ENCODE measurements at regions not wholly inside any gene's neighbourhood (a gene's known extent, or its start where the extent isn't known, plus 50 kb on each side); places are given as distances from the start of the nearest gene placed in this dataset.

GRCh38 chr15:60184579-60184978 lies 180.5 kb downstream of the FOXB1 start:
- H3K4me1 ChIP-seq (replicated peaks in 1 of 2; ENCODE audit: control insufficient read depth in 2 of 2, insufficient read depth in 2 of 2, low read length in 2 of 2), result no peaks in the 10 kb centered on the region
- no peaks in the 10 kb centered on the region for H4K20me1 ChIP-seq (replicated peaks; ENCODE audit: control insufficient read depth, insufficient read depth, low read length)
- no peak for DNase-seq (ENCODE audit: extremely low read depth in 1 of 4, low spot score in 3 of 4)
- no peaks in the 10 kb centered on the region for H3K36me3 ChIP-seq (ENCODE audit: control insufficient read depth, insufficient read depth, low read length)
- peaks cover 9 to 10% of the 10 kb centered on the region in 2 experiments; a peak in 2 of 5 replicates for H3K27me3 ChIP-seq (ENCODE audit: control insufficient read depth in 2 of 2, insufficient read depth in 2 of 2, low read length in 2 of 2)
- H3K4me3 ChIP-seq, result no peak overlapping the region
- in situ Hi-C loops (cut with MboI), result loop anchor here (10.0 kb wide), 1 partner anchor 470 kb away; no protein-coding TSS in a partner anchor
- WGBS (ENCODE audit: insufficient coverage, low coverage, missing lambda C conversion rate), result 2% methylated on average over 8 of the region's 8 CpGs
- H3K9ac ChIP-seq (ENCODE audit: insufficient read depth in 1 of 2, low read depth in 2 of 2, low read length in 2 of 2), result no peak overlapping the region
- ChIA-PET POLR2A (no interaction called here), CTCF (ENCODE audit: low intra/inter-chr PET ratio) (no interaction called here)
- no peak overlapping the region for H3K27ac ChIP-seq (ENCODE audit: extremely low read depth, low read depth, low read length)
- H3K9me1 ChIP-seq (ENCODE audit: control insufficient read depth, insufficient read depth, low read length), result no peaks in the 10 kb centered on the region
- H3K79me2 ChIP-seq (ENCODE audit: control insufficient read depth, insufficient read depth, low read length), result no peaks in the 10 kb centered on the region
- ATAC-seq, result no peak
- no peak overlapping the region for H2AFZ ChIP-seq (ENCODE audit: low read depth, low read length)
- BruUV-seq (replicated peaks), result no TSS peak
- no peak for FAIRE-seq
- no peaks in the 10 kb centered on the region for H3K9me3 ChIP-seq (replicated peaks; ENCODE audit: control insufficient read depth, insufficient read depth, low read depth, low read length)
- no peak overlapping the region for H3K4me2 ChIP-seq (ENCODE audit: insufficient read depth, low read length)
- TF ChIP-seq, protein P1, sequence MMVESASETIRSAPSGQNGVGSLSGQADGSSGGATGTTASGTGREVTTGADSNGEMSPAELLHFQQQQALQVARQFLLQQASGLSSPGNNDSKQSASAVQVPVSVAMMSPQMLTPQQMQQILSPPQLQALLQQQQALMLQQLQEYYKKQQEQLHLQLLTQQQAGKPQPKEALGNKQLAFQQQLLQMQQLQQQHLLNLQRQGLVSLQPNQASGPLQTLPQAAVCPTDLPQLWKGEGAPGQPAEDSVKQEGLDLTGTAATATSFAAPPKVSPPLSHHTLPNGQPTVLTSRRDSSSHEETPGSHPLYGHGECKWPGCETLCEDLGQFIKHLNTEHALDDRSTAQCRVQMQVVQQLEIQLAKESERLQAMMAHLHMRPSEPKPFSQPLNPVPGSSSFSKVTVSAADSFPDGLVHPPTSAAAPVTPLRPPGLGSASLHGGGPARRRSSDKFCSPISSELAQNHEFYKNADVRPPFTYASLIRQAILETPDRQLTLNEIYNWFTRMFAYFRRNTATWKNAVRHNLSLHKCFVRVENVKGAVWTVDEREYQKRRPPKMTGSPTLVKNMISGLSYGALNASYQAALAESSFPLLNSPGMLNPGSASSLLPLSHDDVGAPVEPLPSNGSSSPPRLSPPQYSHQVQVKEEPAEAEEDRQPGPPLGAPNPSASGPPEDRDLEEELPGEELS (CRISPR knock-in tag; IDR thresholded peaks at IDR 0.05; ENCODE audit: borderline replicate concordance), result no peak
- TF ChIP-seq KLF16 (IDR thresholded peaks at IDR 0.05), result no peak
- no peak for TF ChIP-seq BMI1 (IDR thresholded peaks at IDR 0.05; ENCODE audit: low read length)
- no peak for TF ChIP-seq SMAD1 (IDR thresholded peaks at IDR 0.05; ENCODE audit: low read depth, low read length, partially characterized antibody)
- TF ChIP-seq RBM22 (IDR thresholded peaks at IDR 0.05; ENCODE audit: low read depth, low read length, poor library complexity, severe bottlenecking), result no peak
- no peak for TF ChIP-seq CREB1 (IDR thresholded peaks at IDR 0.05)
- no peak for TF ChIP-seq CREB1 (CRISPR knock-in tag; IDR thresholded peaks at IDR 0.05)
- TF ChIP-seq, protein P2, sequence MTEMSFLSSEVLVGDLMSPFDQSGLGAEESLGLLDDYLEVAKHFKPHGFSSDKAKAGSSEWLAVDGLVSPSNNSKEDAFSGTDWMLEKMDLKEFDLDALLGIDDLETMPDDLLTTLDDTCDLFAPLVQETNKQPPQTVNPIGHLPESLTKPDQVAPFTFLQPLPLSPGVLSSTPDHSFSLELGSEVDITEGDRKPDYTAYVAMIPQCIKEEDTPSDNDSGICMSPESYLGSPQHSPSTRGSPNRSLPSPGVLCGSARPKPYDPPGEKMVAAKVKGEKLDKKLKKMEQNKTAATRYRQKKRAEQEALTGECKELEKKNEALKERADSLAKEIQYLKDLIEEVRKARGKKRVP (CRISPR knock-in tag; IDR thresholded peaks at IDR 0.05), result no peak
- TF ChIP-seq, protein P3, sequence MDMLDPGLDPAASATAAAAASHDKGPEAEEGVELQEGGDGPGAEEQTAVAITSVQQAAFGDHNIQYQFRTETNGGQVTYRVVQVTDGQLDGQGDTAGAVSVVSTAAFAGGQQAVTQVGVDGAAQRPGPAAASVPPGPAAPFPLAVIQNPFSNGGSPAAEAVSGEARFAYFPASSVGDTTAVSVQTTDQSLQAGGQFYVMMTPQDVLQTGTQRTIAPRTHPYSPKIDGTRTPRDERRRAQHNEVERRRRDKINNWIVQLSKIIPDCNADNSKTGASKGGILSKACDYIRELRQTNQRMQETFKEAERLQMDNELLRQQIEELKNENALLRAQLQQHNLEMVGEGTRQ (CRISPR knock-in tag; IDR thresholded peaks at IDR 0.05), result no peak
- TF ChIP-seq ZNF79 (CRISPR knock-in tag; IDR thresholded peaks at IDR 0.05; ENCODE audit: low read depth), result no peak
- intact Hi-C loops (cut with micrococcal nuclease), result loop anchor here (5.0 to 10.0 kb wide), 2 partner anchors 460 to 492 kb away; no protein-coding TSS in a partner anchor

All from K562 (cell line).